Mesendoderm (in vitro differentiated cells): ENCODE measurements at regions not wholly inside any gene's neighbourhood (a gene's known extent, or its start where the extent isn't known, plus 50 kb on each side); places are given as distances from the start of the nearest gene placed in this dataset.

Experiments
- DNase-seq: peaks from one replicate; pipeline ENCODE4 v3.0.0; 2013
- H2AK5ac ChIP-seq: 2 replicates; pipeline ENCODE4 v1.6.1; 2013; ENCODE audit warnings: low read length, inconsistent platforms
- H2BK120ac ChIP-seq: 2 replicates; pipeline ENCODE4 v1.6.1; 2013; ENCODE audit warnings: low read depth, mild to moderate bottlenecking, low read length, moderate library complexity, mixed read lengths
- H2BK15ac ChIP-seq: replicated peaks from 2 replicates; pipeline ENCODE4 v1.6.1; 2013; ENCODE audit warnings: low read depth, mild to moderate bottlenecking, moderate library complexity
- H2BK5ac ChIP-seq: 2 replicates; pipeline ENCODE4 v1.6.1; 2013; ENCODE audit warnings: low read length, inconsistent platforms
- H3K18ac ChIP-seq: 2 replicates; pipeline ENCODE4 v1.6.1; 2013; ENCODE audit warnings: mild to moderate bottlenecking, low read length, mixed read lengths
- H3K23ac ChIP-seq: one replicate; pipeline ENCODE4 v1.6.1; 2013; ENCODE audit warnings: low read length
- H3K27ac ChIP-seq: 2 replicates; pipeline ENCODE4 v1.5.1; 2013; ENCODE audit warnings: low read depth, mild to moderate bottlenecking, inconsistent platforms, low read length, moderate library complexity
- H3K27me3 ChIP-seq: 2 replicates; pipeline ENCODE4 v1.6.1; 2013; ENCODE audit warnings: low read length, control low read depth, mild to moderate bottlenecking, inconsistent platforms; ENCODE audit not compliant: insufficient read depth, poor library complexity
- H3K36me3 ChIP-seq: 2 replicates; pipeline ENCODE4 v1.6.1; 2013; ENCODE audit warnings: low read length, inconsistent platforms; ENCODE audit not compliant: control insufficient read depth, insufficient read depth
- H3K4ac ChIP-seq: one replicate; pipeline ENCODE4 v1.6.1; 2013; ENCODE audit warnings: low read depth, mild to moderate bottlenecking, low read length, moderate library complexity
- H3K4me1 ChIP-seq: 2 replicates; pipeline ENCODE4 v1.6.1; 2013; ENCODE audit warnings: low read depth, low read length, inconsistent platforms; ENCODE audit not compliant: control insufficient read depth
- H3K4me2 ChIP-seq: 2 replicates; pipeline ENCODE4 v1.6.1; 2013; ENCODE audit warnings: low read length
- H3K4me3 ChIP-seq: 2 replicates; pipeline ENCODE4 v1.5.1; 2013; ENCODE audit warnings: mild to moderate bottlenecking, low read length
- H3K56ac ChIP-seq: one replicate; pipeline ENCODE4 v1.6.1; 2013; ENCODE audit warnings: low read length
- H3K79me1 ChIP-seq: 2 replicates; pipeline ENCODE4 v1.6.1; 2013; ENCODE audit warnings: low read length, inconsistent platforms
- H3K79me2 ChIP-seq: 2 replicates; pipeline ENCODE4 v1.6.1; 2013; ENCODE audit warnings: mild to moderate bottlenecking, low read length; ENCODE audit not compliant: control insufficient read depth, insufficient read depth
- H3K9ac ChIP-seq: 2 replicates; pipeline ENCODE4 v1.6.1; 2013; ENCODE audit warnings: low read length, inconsistent platforms
- H4K5ac ChIP-seq: one replicate; pipeline ENCODE4 v1.6.1; 2013; ENCODE audit warnings: low read length
- H4K8ac ChIP-seq: one replicate; pipeline ENCODE4 v1.6.1; 2013; ENCODE audit warnings: low read depth, mild to moderate bottlenecking, control low read depth, low read length, moderate library complexity
- WGBS: extraction: QIAGEN DNeasy Blood & Tissue Kit; methylation state at CpG from one replicate; pipeline ENCODE4 v1.1.7; 2013; ENCODE audit warnings: low lambda C conversion rate, missing lambda C conversion rate; ENCODE audit not compliant: insufficient coverage; ENCODE audit errors: extremely low coverage; 5-methylcytosine and 5-hydroxymethylcytosine counted together

GRCh38 chr3:194937144-194937543 is 251.5 kb downstream of the FAM43A start:
- no peak overlapping the region for H3K4me2 ChIP-seq
- H4K8ac ChIP-seq, result no peak overlapping the region
- no peaks in the 10 kb centered on the region for H3K79me1 ChIP-seq
- no peak overlapping the region for H2BK5ac ChIP-seq
- no peak overlapping the region for H3K4ac ChIP-seq
- no peak overlapping the region for H4K5ac ChIP-seq
- H3K27ac ChIP-seq, result no peak overlapping the region
- H3K79me2 ChIP-seq, result no peaks in the 10 kb centered on the region
- H3K27me3 ChIP-seq, result no peaks in the 10 kb centered on the region
- no CpG with 5 or more reads among the region's 5 CpGs for WGBS
- H2AK5ac ChIP-seq, result no peak overlapping the region
- no peaks in the 10 kb centered on the region for H3K36me3 ChIP-seq
- H3K9ac ChIP-seq, result no peak overlapping the region
- H3K56ac ChIP-seq, result no peak overlapping the region
- no peak overlapping the region for H2BK120ac ChIP-seq
- H3K23ac ChIP-seq, result no peak overlapping the region
- no peak overlapping the region for H2BK15ac ChIP-seq
- no peak overlapping the region for H3K4me3 ChIP-seq
- no peak overlapping the region for H3K18ac ChIP-seq
- H3K4me1 ChIP-seq, result no peaks in the 10 kb centered on the region
- no peak for DNase-seq

- Histone ChIP-seq H3K4me3 (no peak overlapping the region), H3K79me2 (no peaks in the 10 kb centered on the region), H2BK5ac (no peak overlapping the region), H2BK120ac (no peak overlapping the region), H2BK15ac (no peak overlapping the region), H3K9ac (no peak overlapping the region), H4K5ac (no peak overlapping the region), H3K56ac (no peak overlapping the region), H3K4ac (no peak overlapping the region), H4K8ac (no peak overlapping the region), H3K23ac (no peak overlapping the region), H3K4me2 (no peak overlapping the region), H3K27me3 (no peaks in the 10 kb centered on the region), H3K4me1 (no peaks in the 10 kb centered on the region), H3K36me3 (no peaks in the 10 kb centered on the region), H3K18ac (no peak overlapping the region), H3K79me1 (no peaks in the 10 kb centered on the region), H2AK5ac (no peak overlapping the region), H3K27ac (no peak overlapping the region)
- no peak for DNase-seq
- WGBS, result no CpG with 5 or more reads among the region's 7 CpGs
Observed at GRCh38 chr3:194937882-194938321, 252.2 kb downstream of the FAM43A start.

GRCh38 chr3:194938845-194939531 is 253.3 kb downstream of the FAM43A start:
- DNase-seq, result no peak
- Histone ChIP-seq H3K23ac (no peak overlapping the region), H4K5ac (no peak overlapping the region), H3K9ac (no peak overlapping the region), H3K27ac (no peak overlapping the region), H3K79me2 (no peaks in the 10 kb centered on the region), H2BK120ac (no peak overlapping the region), H2AK5ac (no peak overlapping the region), H3K27me3 (no peaks in the 10 kb centered on the region), H3K4me2 (no peak overlapping the region), H2BK15ac (no peak overlapping the region), H3K18ac (no peak overlapping the region), H3K4me1 (no peaks in the 10 kb centered on the region), H4K8ac (no peak overlapping the region), H3K79me1 (no peaks in the 10 kb centered on the region), H3K4me3 (no peak overlapping the region), H3K4ac (no peak overlapping the region), H2BK5ac (no peak overlapping the region), H3K36me3 (no peaks in the 10 kb centered on the region), H3K56ac (no peak overlapping the region)
- no CpG with 5 or more reads among the region's 8 CpGs for WGBS

- H2BK15ac ChIP-seq, result no peak overlapping the region
- H3K36me3 ChIP-seq, result no peaks in the 10 kb centered on the region
- no peak overlapping the region for H4K8ac ChIP-seq
- no peak overlapping the region for H3K4me2 ChIP-seq
- H3K4me1 ChIP-seq, result no peaks in the 10 kb centered on the region
- H3K4ac ChIP-seq, result no peak overlapping the region
- H3K27me3 ChIP-seq, result no peaks in the 10 kb centered on the region
- no peak overlapping the region for H3K23ac ChIP-seq
- H3K4me3 ChIP-seq, result no peak overlapping the region
- H3K27ac ChIP-seq, result no peak overlapping the region
- H4K5ac ChIP-seq, result no peak overlapping the region
- H3K56ac ChIP-seq, result no peak overlapping the region
- H2BK5ac ChIP-seq, result no peak overlapping the region
- H3K9ac ChIP-seq, result no peak overlapping the region
- no CpG with 5 or more reads among the region's 6 CpGs for WGBS
- H2AK5ac ChIP-seq, result no peak overlapping the region
- no peak overlapping the region for H3K18ac ChIP-seq
- H3K79me2 ChIP-seq, result no peaks in the 10 kb centered on the region
- no peaks in the 10 kb centered on the region for H3K79me1 ChIP-seq
- DNase-seq, result no peak
- H2BK120ac ChIP-seq, result no peak overlapping the region
Observed at GRCh38 chr3:194939532-194939909, 253.8 kb downstream of the FAM43A start.

DNA sequence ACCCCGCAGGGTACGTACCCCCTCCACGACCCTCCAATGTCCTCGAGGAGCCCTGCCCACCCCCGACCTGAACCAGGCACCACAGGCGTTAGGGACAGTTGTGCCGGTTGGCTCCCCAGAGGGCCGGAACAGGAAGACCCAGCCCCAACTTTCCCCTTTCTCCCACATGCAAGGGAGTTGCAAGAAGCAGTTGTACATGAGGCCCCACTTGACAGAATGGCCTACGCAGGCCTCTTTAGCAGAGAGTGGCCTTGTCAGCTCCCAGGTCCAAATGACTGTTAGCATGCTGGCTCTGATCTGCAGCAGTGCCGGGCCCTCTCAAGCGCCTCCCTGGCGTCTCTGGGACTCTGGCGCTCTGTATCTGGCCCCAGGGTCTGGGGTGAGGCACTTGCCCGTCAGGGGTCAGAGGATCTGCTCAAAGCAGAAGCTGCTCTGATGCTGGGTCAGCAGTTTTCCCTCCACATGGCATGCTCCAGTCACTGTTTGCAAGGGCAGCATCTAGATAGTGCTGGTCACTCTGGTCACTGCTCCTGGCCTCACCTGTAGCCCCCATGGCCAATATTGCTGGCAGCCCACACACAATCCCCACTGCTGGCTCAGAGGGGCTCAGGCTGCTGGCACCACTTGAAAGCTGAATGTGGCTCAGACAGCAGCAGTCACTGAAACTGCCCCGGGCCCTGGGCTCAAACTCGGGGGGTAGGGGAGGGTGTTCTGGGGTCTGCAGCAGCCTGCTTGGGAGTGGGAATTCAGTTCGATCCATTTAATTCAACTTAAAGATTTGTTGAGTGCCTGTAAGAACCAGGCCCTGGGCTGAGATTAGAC is 254.5 kb downstream of the FAM43A start:
- H4K8ac ChIP-seq, result no peak overlapping the region
- no peak overlapping the region for H3K4me2 ChIP-seq
- no peak overlapping the region for H2AK5ac ChIP-seq
- H3K4me3 ChIP-seq, result no peak overlapping the region
- no peak overlapping the region for H3K9ac ChIP-seq
- WGBS, result no CpG with 5 or more reads among the region's 17 CpGs
- H2BK120ac ChIP-seq, result no peak overlapping the region
- no peaks in the 10 kb centered on the region for H3K27me3 ChIP-seq
- H3K36me3 ChIP-seq, result no peaks in the 10 kb centered on the region
- no peak overlapping the region for H3K18ac ChIP-seq
- no peaks in the 10 kb centered on the region for H3K79me1 ChIP-seq
- H3K27ac ChIP-seq, result no peak overlapping the region
- H3K4me1 ChIP-seq, result no peaks in the 10 kb centered on the region
- no peak for DNase-seq
- H2BK5ac ChIP-seq, result no peak overlapping the region
- H4K5ac ChIP-seq, result no peak overlapping the region
- no peak overlapping the region for H3K23ac ChIP-seq
- no peak overlapping the region for H2BK15ac ChIP-seq
- H3K4ac ChIP-seq, result no peak overlapping the region
- H3K56ac ChIP-seq, result no peak overlapping the region
- H3K79me2 ChIP-seq, result no peaks in the 10 kb centered on the region
